ENCODE measurements at regions not wholly inside any gene's neighbourhood (a gene's known extent, or its start where the extent isn't known, plus 50 kb on each side); places are given as distances from the start of the nearest gene placed in this dataset.
"Not testable (repeated sequence)": the region's sequence is repeated elsewhere in the genome, so short reads cannot be mapped to it uniquely, and the experiment has no call there.

- no peak for TF ChIP-seq POLR2A (IDR thresholded peaks at IDR 0.05)
- TF ChIP-seq, protein P1, sequence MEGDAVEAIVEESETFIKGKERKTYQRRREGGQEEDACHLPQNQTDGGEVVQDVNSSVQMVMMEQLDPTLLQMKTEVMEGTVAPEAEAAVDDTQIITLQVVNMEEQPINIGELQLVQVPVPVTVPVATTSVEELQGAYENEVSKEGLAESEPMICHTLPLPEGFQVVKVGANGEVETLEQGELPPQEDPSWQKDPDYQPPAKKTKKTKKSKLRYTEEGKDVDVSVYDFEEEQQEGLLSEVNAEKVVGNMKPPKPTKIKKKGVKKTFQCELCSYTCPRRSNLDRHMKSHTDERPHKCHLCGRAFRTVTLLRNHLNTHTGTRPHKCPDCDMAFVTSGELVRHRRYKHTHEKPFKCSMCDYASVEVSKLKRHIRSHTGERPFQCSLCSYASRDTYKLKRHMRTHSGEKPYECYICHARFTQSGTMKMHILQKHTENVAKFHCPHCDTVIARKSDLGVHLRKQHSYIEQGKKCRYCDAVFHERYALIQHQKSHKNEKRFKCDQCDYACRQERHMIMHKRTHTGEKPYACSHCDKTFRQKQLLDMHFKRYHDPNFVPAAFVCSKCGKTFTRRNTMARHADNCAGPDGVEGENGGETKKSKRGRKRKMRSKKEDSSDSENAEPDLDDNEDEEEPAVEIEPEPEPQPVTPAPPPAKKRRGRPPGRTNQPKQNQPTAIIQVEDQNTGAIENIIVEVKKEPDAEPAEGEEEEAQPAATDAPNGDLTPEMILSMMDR (IDR thresholded peaks at IDR 0.05), result no peak
- TF ChIP-seq POLR2AphosphoS5 (IDR thresholded peaks at IDR 0.05), result no peak
- H3K4me1 ChIP-seq, result no peaks in the 10 kb centered on the region
- no peaks in the 10 kb centered on the region for H3K27me3 ChIP-seq
- no peak overlapping the region for H3K27ac ChIP-seq
- no peaks in the 10 kb centered on the region for H3K36me3 ChIP-seq
- DNase-seq (ENCODE audit: low spot score in 2 of 2), result no peak
- intact Hi-C loops (cut with DNase I; ENCODE audit: low total_unique reads), result no loop called here
- H3K9me3 ChIP-seq, result no peaks in the 10 kb centered on the region
- H3K4me3 ChIP-seq, result no peak overlapping the region
These were observed 250.4 kb upstream of the CDH12 start for GRCh38 chr5:23103566-23103965.

- H3K4me1 ChIP-seq; intact Hi-C loops (cut with DNase I; ENCODE audit: low total_unique reads); H3K27ac ChIP-seq; H3K36me3 ChIP-seq; H3K9me3 ChIP-seq; H3K4me3 ChIP-seq; H3K27me3 ChIP-seq; DNase-seq (ENCODE audit: low spot score in 2 of 2): not testable (repeated sequence)
These were observed 242.3 kb upstream of the CDH12 start for GRCh38 chr5:23095418-23095817.

GRCh38 chr5:23089286-23089685 lies 236.1 kb upstream of the CDH12 start:
- Histone ChIP-seq H3K36me3 (no peaks in the 10 kb centered on the region), H3K27ac (no peak overlapping the region), H3K4me1 (no peaks in the 10 kb centered on the region), H3K4me3 (no peak overlapping the region), H3K27me3 (no peaks in the 10 kb centered on the region), H3K9me3 (no peaks in the 10 kb centered on the region)
- DNase-seq (ENCODE audit: low spot score in 2 of 2), result no peak
- intact Hi-C loops (cut with DNase I; ENCODE audit: low total_unique reads), result no loop called here
- TF ChIP-seq POLR2AphosphoS5 (IDR thresholded peaks at IDR 0.05), result no peak
- TF ChIP-seq POLR2A (IDR thresholded peaks at IDR 0.05), result no peak

DNA sequence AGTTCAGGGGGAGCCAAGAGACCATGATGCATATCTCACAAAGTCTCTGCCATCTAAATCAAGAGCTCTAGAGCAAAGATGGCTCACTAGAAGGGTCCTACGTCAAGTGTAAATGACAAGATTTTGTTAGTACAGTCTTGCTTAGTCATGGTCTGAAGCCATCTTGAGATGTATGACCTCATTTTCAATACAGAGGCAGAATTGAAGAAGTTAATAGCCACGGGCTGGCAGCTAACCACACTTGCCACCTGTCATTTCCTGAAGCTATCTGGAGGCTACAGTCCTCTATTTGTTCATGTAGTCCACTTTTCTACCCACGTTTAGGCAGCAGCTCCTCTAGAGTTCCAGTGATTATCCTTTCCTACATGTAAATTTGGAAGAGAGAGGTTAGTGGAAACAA lies 231.7 kb upstream of the CDH12 start:
- H3K27ac ChIP-seq, result no peak overlapping the region
- intact Hi-C loops (cut with DNase I; ENCODE audit: low total_unique reads), result no loop called here
- no peak overlapping the region for H3K4me3 ChIP-seq
- TF ChIP-seq POLR2AphosphoS5 (IDR thresholded peaks at IDR 0.05) (no peak), POLR2A (IDR thresholded peaks at IDR 0.05) (no peak)
- TF ChIP-seq, protein P1 (IDR thresholded peaks at IDR 0.05), result no peak
- H3K9me3 ChIP-seq, result no peaks in the 10 kb centered on the region
- H3K27me3 ChIP-seq, result no peaks in the 10 kb centered on the region
- DNase-seq (ENCODE audit: low spot score in 2 of 2), result no peak
- H3K4me1 ChIP-seq, result no peaks in the 10 kb centered on the region
- no peaks in the 10 kb centered on the region for H3K36me3 ChIP-seq

DNA sequence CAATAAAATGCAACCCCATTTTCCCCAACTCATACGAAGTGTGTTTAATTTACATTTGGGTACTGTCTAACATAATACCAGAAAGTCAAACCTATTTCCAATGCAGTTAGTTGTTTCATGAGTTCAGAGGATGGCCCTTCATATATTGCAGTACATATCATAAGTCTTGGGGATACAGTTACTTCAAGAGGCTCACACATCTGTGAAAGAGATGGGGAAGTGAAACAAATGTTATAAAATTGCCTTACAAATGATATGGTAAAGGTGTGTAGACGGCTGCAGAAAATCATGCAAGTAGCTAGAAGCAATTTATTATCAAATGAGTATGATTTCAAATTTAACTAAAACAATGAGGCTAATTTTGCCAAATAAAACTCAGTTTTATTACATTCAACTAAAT lies 219.0 kb upstream of the CDH12 start:
- peaks cover 2% of the 10 kb centered on the region for H3K36me3 ChIP-seq
- no peak for DNase-seq (ENCODE audit: low spot score in 2 of 2)
- no peak overlapping the region for H3K27ac ChIP-seq
- no peaks in the 10 kb centered on the region for H3K4me1 ChIP-seq
- TF ChIP-seq, protein P1 (IDR thresholded peaks at IDR 0.05), result no peak
- TF ChIP-seq POLR2A (IDR thresholded peaks at IDR 0.05) (no peak), POLR2AphosphoS5 (IDR thresholded peaks at IDR 0.05) (no peak)
- H3K9me3 ChIP-seq, result no peaks in the 10 kb centered on the region
- H3K4me3 ChIP-seq, result no peak overlapping the region
- no peaks in the 10 kb centered on the region for H3K27me3 ChIP-seq
- intact Hi-C loops (cut with DNase I; ENCODE audit: low total_unique reads), result no loop called here

GRCh38 chr5:23071682-23072081 lies 218.5 kb upstream of the CDH12 start:
- no peaks in the 10 kb centered on the region for H3K27me3 ChIP-seq
- no peaks in the 10 kb centered on the region for H3K9me3 ChIP-seq
- TF ChIP-seq, protein P1 (IDR thresholded peaks at IDR 0.05), result no peak
- TF ChIP-seq POLR2A (IDR thresholded peaks at IDR 0.05) (no peak), POLR2AphosphoS5 (IDR thresholded peaks at IDR 0.05) (no peak)
- H3K4me3 ChIP-seq, result no peak overlapping the region
- H3K4me1 ChIP-seq, result no peaks in the 10 kb centered on the region
- intact Hi-C loops (cut with DNase I; ENCODE audit: low total_unique reads), result no loop called here
- DNase-seq (ENCODE audit: low spot score in 2 of 2), result no peak
- H3K36me3 ChIP-seq, result peaks cover 7% of the 10 kb centered on the region
- H3K27ac ChIP-seq, result no peak overlapping the region
